Endothelial cell of umbilical vein (primary cell): ENCODE measurements at regions not wholly inside any gene's neighbourhood (a gene's known extent, or its start where the extent isn't known, plus 50 kb on each side); places are given as distances from the start of the nearest gene placed in this dataset.

Experiments used
- BruUV-seq: library from RNA; stranded (reverse); fragments of 400-500 nt; replicated peaks from 2 replicates; lab custom pipeline; 2021; lab: Mats Ljungman, UMichigan
- CTCF ChIA-PET: fragments of 300-600, 350-600 bp; sonication (Branson Sonifier 250); formaldehyde crosslinking; loops from one replicate; lab custom pipeline; 2021; ENCODE audit warnings: antibody characterized with exemption, inconsistent platforms; lab: Charles Lee
- POLR2A ChIA-PET: fragments of 300-600, 350-600 bp; sonication (Branson Sonifier 250); formaldehyde crosslinking; loops from one replicate; lab custom pipeline; 2021; ENCODE audit warnings: antibody characterized with exemption, inconsistent platforms; lab: Charles Lee
- DNase-seq: peaks from one replicate; pipeline ENCODE4 v3.0.0-alpha.2; 2011; ENCODE audit warnings: low read depth, low spot score
- FAIRE-seq: peaks from 2 replicates; lab custom pipeline; 2011; peaks lifted over from hg19 to GRCh38; lab: Jason Lieb, UNC
- H2AFZ ChIP-seq: 2 replicates; pipeline ENCODE4 v1.6.0; 2012; ENCODE audit warnings: low read depth, low read length, control low read depth, inconsistent platforms
- H3K27ac ChIP-seq: 2 replicates; pipeline ENCODE4 v1.5.1; 2011; ENCODE audit warnings: low read depth, mild to moderate bottlenecking, control low read depth, low read length, moderate library complexity; ENCODE audit not compliant: insufficient read depth
- H3K27me3 ChIP-seq, 2 experiments: 2 replicates each; pipeline versions ENCODE4 v1.6.0 to v1.6.1; 2011; ENCODE audit warnings: low read length in 2 of 2, mixed read lengths in 1 of 2; ENCODE audit not compliant: control insufficient read depth in 2 of 2, insufficient read depth in 2 of 2
- H3K36me3 ChIP-seq, 2 experiments: 2 replicates in 1 of 2; 3 replicates in 1 of 2; pipeline ENCODE4 v1.5.1; 2011; ENCODE audit warnings: low read length in 2 of 2, mild to moderate bottlenecking in 1 of 2, moderate library complexity in 1 of 2; ENCODE audit not compliant: control insufficient read depth in 2 of 2, insufficient read depth in 2 of 2; ENCODE audit errors: extremely low read depth in 1 of 2
- H3K4me1 ChIP-seq: 3 replicates; pipeline ENCODE4 v1.5.1; 2011; ENCODE audit warnings: mild to moderate bottlenecking, low read length; ENCODE audit not compliant: control insufficient read depth, insufficient read depth; ENCODE audit errors: extremely low read depth
- H3K4me2 ChIP-seq: 2 replicates; pipeline ENCODE4 v1.6.1; 2011; ENCODE audit warnings: low read length, control low read depth, mixed read lengths; ENCODE audit not compliant: insufficient read depth
- H3K4me3 ChIP-seq, 3 experiments: fragments of 200-600 bp in 1 of 3; sonication (generic), shearing (Covaris generic) in 1 of 3; replicated peaks in 1 of 3; 2 replicates each; pipeline ENCODE4 v1.5.1; 2011 to 2016; ENCODE audit warnings: control low read depth in 3 of 3, low read length in 3 of 3, mild to moderate bottlenecking in 2 of 3, inconsistent platforms in 1 of 3, low read depth in 1 of 3, moderate library complexity in 1 of 3; ENCODE audit not compliant: insufficient read depth in 1 of 3
- H3K79me2 ChIP-seq: 2 replicates; pipeline ENCODE4 v1.6.0; 2012; ENCODE audit warnings: low read length, inconsistent platforms; ENCODE audit not compliant: control insufficient read depth, insufficient read depth
- H3K9ac ChIP-seq: replicated peaks from 2 replicates; pipeline ENCODE3; 2011; ENCODE audit warnings: low read length, control low read depth; ENCODE audit not compliant: insufficient read depth; ENCODE audit errors: extremely low read depth
- H3K9me1 ChIP-seq: replicated peaks from 3 replicates; pipeline ENCODE4 v1.6.0; 2011; ENCODE audit warnings: mild to moderate bottlenecking, low read length; ENCODE audit not compliant: control insufficient read depth, insufficient read depth; ENCODE audit errors: extremely low read depth
- H3K9me3 ChIP-seq: replicated peaks from 2 replicates; pipeline ENCODE4 v1.5.1; 2012; ENCODE audit warnings: low read length, inconsistent platforms; ENCODE audit not compliant: control insufficient read depth, insufficient read depth
- H4K20me1 ChIP-seq: replicated peaks from 2 replicates; pipeline ENCODE3; 2011; ENCODE audit warnings: mild to moderate bottlenecking, low read length; ENCODE audit not compliant: control insufficient read depth, insufficient read depth; ENCODE audit errors: extremely low read depth
- CTCF ChIP-seq, 2 donors: IDR thresholded peaks; 1 replicate in 1 of 2; 2 replicates in 1 of 2; pipeline ENCODE4 v1.5.1; 2011; ENCODE audit warnings: low read length in 2 of 2, mild to moderate bottlenecking in 2 of 2, moderate library complexity in 2 of 2, control low read depth in 1 of 2, inconsistent platforms in 1 of 2, low read depth in 1 of 2; ENCODE audit not compliant: insufficient read depth in 1 of 2; ENCODE audit errors: extremely low read depth in 1 of 2
- EZH2 ChIP-seq: IDR thresholded peaks from 2 replicates; pipeline ENCODE4 v1.6.1; 2012; ENCODE audit warnings: borderline replicate concordance, low read depth, mild to moderate bottlenecking, moderate library complexity, low read length, inconsistent platforms; ENCODE audit not compliant: severe bottlenecking
- FOS ChIP-seq: IDR thresholded peaks from 2 replicates; pipeline ENCODE4 v1.6.1; 2011; ENCODE audit warnings: mild to moderate bottlenecking, low read length, moderate library complexity, borderline replicate concordance; ENCODE audit not compliant: insufficient read depth
- GATA2 ChIP-seq: IDR thresholded peaks from 2 replicates; pipeline ENCODE4 v1.7.0; 2011; ENCODE audit warnings: low read depth, mild to moderate bottlenecking, moderate library complexity, mixed read lengths, low read length; ENCODE audit not compliant: insufficient read length, insufficient read depth
- JUN ChIP-seq: IDR thresholded peaks from 2 replicates; pipeline ENCODE4 v1.6.1; 2011; ENCODE audit warnings: borderline replicate concordance, low read depth; ENCODE audit not compliant: insufficient read length, insufficient read depth
- MAX ChIP-seq: IDR thresholded peaks from 2 replicates; pipeline ENCODE4 v1.6.1; 2011; ENCODE audit not compliant: insufficient read depth, insufficient read length
- MYC ChIP-seq: IDR thresholded peaks from one replicate; pipeline ENCODE4 v1.6.1; 2011; ENCODE audit warnings: mild to moderate bottlenecking, low read depth, low read length
- POLR2A ChIP-seq: IDR thresholded peaks from 2 replicates; pipeline ENCODE4 v1.6.1; 2012; ENCODE audit warnings: low read depth, mild to moderate bottlenecking, control low read depth, low read length
- POLR2AphosphoS5 ChIP-seq: IDR thresholded peaks from 2 replicates; pipeline ENCODE4 v1.6.1; 2012; ENCODE audit warnings: low read depth, mild to moderate bottlenecking, control low read depth, low read length, moderate library complexity; ENCODE audit not compliant: insufficient read depth
- dilution Hi-C: fragments of 300-500 bp; cut with MboI; formaldehyde crosslinking; loops from one replicate; pipeline ENCODE4 v1.15.0; 2019; ENCODE audit warnings: low sequenced_read_pairs; ENCODE audit not compliant: extremely low pct_ligation_motif_present
- intact Hi-C: fragments of 100-400 bp; cut with micrococcal nuclease; formaldehyde crosslinking; loops from one replicate; pipeline ENCODE4 v1.10.0; 2022

- Histone ChIP-seq H3K27me3 (no peaks in the 10 kb centered on the region), H3K4me1 (peaks cover 5% of the 10 kb centered on the region), H3K9me1 (no peaks in the 10 kb centered on the region), H3K9me3 (no peaks in the 10 kb centered on the region), H3K27ac (no peak overlapping the region), H2AFZ (no peak overlapping the region), H3K4me2 (no peak overlapping the region), H3K79me2 (no peaks in the 10 kb centered on the region), H3K4me3 (no peak overlapping the region), H4K20me1 (no peaks in the 10 kb centered on the region), H3K36me3 (no peaks in the 10 kb centered on the region), H3K9ac (no peak overlapping the region)
- ChIA-PET CTCF (no interaction called here), POLR2A (no interaction called here)
- dilution Hi-C loops (no loop called here), intact Hi-C loops (no loop called here)
- TF ChIP-seq FOS, result no peak
- TF ChIP-seq POLR2A, result no peak
- no peak for TF ChIP-seq MYC
- no peak for TF ChIP-seq CTCF (IDR thresholded peaks at IDR 0.05; ENCODE audit: extremely low read depth in 1 of 2, insufficient read depth in 1 of 2, low read depth in 1 of 2, low read length in 2 of 2)
- TF ChIP-seq EZH2, result no peak
- no peak for TF ChIP-seq GATA2
- no peak for TF ChIP-seq POLR2AphosphoS5
- BruUV-seq, result no TSS peak
- FAIRE-seq (no peak), DNase-seq (no peak)
Observed at GRCh38 chr15:62407216-62407615, 242.1 kb upstream of the C2CD4B start.

- H3K9ac ChIP-seq, result no peak overlapping the region
- no peaks in the 10 kb centered on the region for H4K20me1 ChIP-seq
- no peaks in the 10 kb centered on the region for H3K27me3 ChIP-seq
- BruUV-seq, result no TSS peak
- no peak overlapping the region for H3K27ac ChIP-seq
- H3K79me2 ChIP-seq, result no peaks in the 10 kb centered on the region
- TF ChIP-seq JUN (no peak), MYC (no peak), FOS (no peak), GATA2 (no peak), POLR2A (no peak), EZH2 (no peak), POLR2AphosphoS5 (no peak), CTCF (IDR thresholded peaks at IDR 0.05; ENCODE audit: extremely low read depth in 1 of 2, insufficient read depth in 1 of 2, low read depth in 1 of 2, low read length in 2 of 2) (no peak), MAX (no peak)
- H3K36me3 ChIP-seq, result no peaks in the 10 kb centered on the region
- no peaks in the 10 kb centered on the region for H3K9me3 ChIP-seq
- no peak for DNase-seq
- ChIA-PET CTCF (no interaction called here), POLR2A (no interaction called here)
- no peaks in the 10 kb centered on the region for H3K9me1 ChIP-seq
- H3K4me2 ChIP-seq, result no peak overlapping the region
- no peak for FAIRE-seq
- no peak overlapping the region for H2AFZ ChIP-seq
- no peak overlapping the region for H3K4me3 ChIP-seq
- dilution Hi-C loops, result no loop called here
- no peaks in the 10 kb centered on the region for H3K4me1 ChIP-seq
- intact Hi-C loops, result no loop called here
Observed at GRCh38 chr15:62407962-62408361, 242.9 kb upstream of the C2CD4B start.
